K562 (cell line): ENCODE measurements at regions not wholly inside any gene's neighbourhood (a gene's known extent, or its start where the extent isn't known, plus 50 kb on each side); places are given as distances from the start of the nearest gene placed in this dataset.

Experiments used
- HNRNPLL ChIP-seq: fragments of 200-400 bp; formaldehyde crosslinking; IDR thresholded peaks from 2 replicates; pipeline ENCODE4 v1.6.1; 2017; ENCODE audit warnings: low read length, low read depth, mild to moderate bottlenecking; ENCODE audit not compliant: poor library complexity, severe bottlenecking
- JUN ChIP-seq, 2 experiments: sonication (generic) in 1 of 2; formaldehyde crosslinking in 1 of 2; IDR thresholded peaks; 2 replicates each; pipeline versions ENCODE4 v1.6.1 to v1.8.0; 2012 to 2022; ENCODE audit warnings: borderline replicate concordance in 2 of 2, mild to moderate bottlenecking in 2 of 2, improper control_type of control experiment in 1 of 2, low read depth in 1 of 2, low read length in 1 of 2, missing genetic modification reagents in 1 of 2
- L3MBTL2 ChIP-seq: fragments of 450-650 bp; IDR thresholded peaks from 2 replicates; pipeline ENCODE4 v1.6.1; 2016; ENCODE audit warnings: mild to moderate bottlenecking, moderate library complexity
- PCBP1 ChIP-seq: fragments of 200-400 bp; formaldehyde crosslinking; IDR thresholded peaks from 2 replicates; pipeline ENCODE4 v1.6.1; 2018; ENCODE audit warnings: mild to moderate bottlenecking, low read depth, low read length; ENCODE audit not compliant: poor library complexity, severe bottlenecking
- POLR2H ChIP-seq: IDR thresholded peaks from 2 replicates; pipeline ENCODE4 v1.6.1; 2016; ENCODE audit warnings: missing genetic modification characterization, low read depth, mild to moderate bottlenecking, control low read depth, missing compliant biosample characterization, moderate library complexity
- RHOXF2B ChIP-seq: fragments of 250-450 bp; sonication (Bioruptor Pico); conservative IDR thresholded peaks from 2 replicates; pipeline ENCODE4 v1.5.1; 2021
- SAFB ChIP-seq: fragments of 200-400 bp; formaldehyde crosslinking; IDR thresholded peaks from 2 replicates; pipeline ENCODE4 v1.6.1; 2017; ENCODE audit warnings: low read depth, low read length, borderline replicate concordance
- SIN3B ChIP-seq: fragments of 450-650 bp; IDR thresholded peaks from 2 replicates; pipeline ENCODE4 v1.6.1; 2017; ENCODE audit warnings: low read depth, mild to moderate bottlenecking, moderate library complexity
- ZNF239 ChIP-seq: fragments of 250-450 bp; sonication (Bioruptor Pico); IDR thresholded peaks from 2 replicates; pipeline ENCODE4 v1.4.0; 2020; ENCODE audit warnings: mild to moderate bottlenecking
- ZNF644 ChIP-seq: fragments of 200-800 bp; sonication (Bioruptor generic); IDR thresholded peaks from 2 replicates; pipeline ENCODE4 v1.6.1; 2016; ENCODE audit warnings: low read depth, missing genetic modification characterization, missing compliant biosample characterization
- ZNF75A ChIP-seq: fragments of 450-650 bp; formaldehyde crosslinking; IDR thresholded peaks from 2 replicates; pipeline ENCODE4 v1.4.0; 2020; ENCODE audit warnings: mild to moderate bottlenecking
- TF ChIP-seq, protein P1 (sequence below): fragments of 450-650 bp; formaldehyde crosslinking; IDR thresholded peaks from 2 replicates; pipeline ENCODE4 v1.4.0; 2020; ENCODE audit warnings: mild to moderate bottlenecking, moderate library complexity
- TF ChIP-seq, protein P2 (sequence below): fragments of 450-650 bp; IDR thresholded peaks from 2 replicates; pipeline ENCODE4 v1.6.1; 2016; ENCODE audit warnings: antibody characterized with exemption
- TF ChIP-seq, protein P3 (sequence below): sonication (generic); formaldehyde crosslinking; IDR thresholded peaks from 2 replicates; pipeline ENCODE4 v1.8.0; 2023; ENCODE audit warnings: missing genetic modification reagents, mild to moderate bottlenecking, borderline replicate concordance

DNA sequence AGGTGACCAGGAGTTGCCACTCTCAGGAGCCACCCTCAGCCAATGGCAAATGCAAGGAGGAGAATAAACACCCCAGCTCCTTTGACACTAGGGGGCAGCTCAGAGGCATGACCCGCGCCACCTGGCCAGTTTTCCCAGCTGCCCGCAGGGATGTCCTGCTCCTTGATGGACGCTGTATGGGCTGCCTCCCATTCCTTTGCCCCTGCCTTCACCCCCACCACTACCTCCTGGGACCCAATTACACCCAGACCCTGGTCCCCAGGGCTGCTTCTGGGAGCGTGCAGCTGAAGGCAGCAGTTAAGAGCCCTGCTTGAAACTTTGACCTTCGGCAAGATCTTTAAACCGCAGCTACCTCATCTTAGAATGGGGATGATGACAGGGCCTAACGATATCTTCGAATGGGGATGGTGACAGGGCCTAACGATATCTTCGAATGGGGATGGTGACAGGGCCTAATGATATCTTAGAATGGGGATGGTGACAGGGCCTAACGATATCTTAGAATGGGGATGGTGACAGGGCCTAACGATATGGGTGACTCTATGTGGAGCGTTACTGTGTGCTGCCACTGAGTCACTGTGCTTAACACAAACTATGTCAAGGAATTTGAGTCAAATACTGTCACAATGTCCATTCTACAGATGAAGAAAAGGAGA lies 163.0 kb upstream of the KAZN start (continued):
- TF ChIP-seq JUN (IDR thresholded peaks at IDR 0.05; ENCODE audit: borderline replicate concordance, low read depth, low read length) (peak; percentile 75; the same call in 1 of the 2 replicates), JUN (CRISPR knock-in tag; IDR thresholded peaks at IDR 0.05; ENCODE audit: borderline replicate concordance) (peak; percentile 64; the same call in 1 of the 2 replicates), PCBP1 (no peak), ZNF239 (CRISPR knock-in tag) (peak; percentile 64; the same call in 1 of the 2 replicates), ZNF644 (tag) (peak; percentile 64; the same call in 1 of the 2 replicates), SIN3B (no peak), SAFB (no peak), POLR2H (tag) (no peak), ZNF75A (CRISPR knock-in tag) (no peak), HNRNPLL (no peak), L3MBTL2 (peak; percentile 92), RHOXF2B (CRISPR knock-in tag) (no peak)
- TF ChIP-seq, protein P1, sequence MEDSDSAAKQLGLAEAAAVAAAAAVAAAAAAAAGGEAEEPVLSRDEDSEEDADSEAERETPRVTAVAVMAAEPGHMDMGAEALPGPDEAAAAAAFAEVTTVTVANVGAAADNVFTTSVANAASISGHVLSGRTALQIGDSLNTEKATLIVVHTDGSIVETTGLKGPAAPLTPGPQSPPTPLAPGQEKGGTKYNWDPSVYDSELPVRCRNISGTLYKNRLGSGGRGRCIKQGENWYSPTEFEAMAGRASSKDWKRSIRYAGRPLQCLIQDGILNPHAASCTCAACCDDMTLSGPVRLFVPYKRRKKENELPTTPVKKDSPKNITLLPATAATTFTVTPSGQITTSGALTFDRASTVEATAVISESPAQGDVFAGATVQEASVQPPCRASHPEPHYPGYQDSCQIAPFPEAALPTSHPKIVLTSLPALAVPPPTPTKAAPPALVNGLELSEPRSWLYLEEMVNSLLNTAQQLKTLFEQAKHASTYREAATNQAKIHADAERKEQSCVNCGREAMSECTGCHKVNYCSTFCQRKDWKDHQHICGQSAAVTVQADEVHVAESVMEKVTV (CRISPR knock-in tag): peak; percentile 52
- TF ChIP-seq, protein P2, sequence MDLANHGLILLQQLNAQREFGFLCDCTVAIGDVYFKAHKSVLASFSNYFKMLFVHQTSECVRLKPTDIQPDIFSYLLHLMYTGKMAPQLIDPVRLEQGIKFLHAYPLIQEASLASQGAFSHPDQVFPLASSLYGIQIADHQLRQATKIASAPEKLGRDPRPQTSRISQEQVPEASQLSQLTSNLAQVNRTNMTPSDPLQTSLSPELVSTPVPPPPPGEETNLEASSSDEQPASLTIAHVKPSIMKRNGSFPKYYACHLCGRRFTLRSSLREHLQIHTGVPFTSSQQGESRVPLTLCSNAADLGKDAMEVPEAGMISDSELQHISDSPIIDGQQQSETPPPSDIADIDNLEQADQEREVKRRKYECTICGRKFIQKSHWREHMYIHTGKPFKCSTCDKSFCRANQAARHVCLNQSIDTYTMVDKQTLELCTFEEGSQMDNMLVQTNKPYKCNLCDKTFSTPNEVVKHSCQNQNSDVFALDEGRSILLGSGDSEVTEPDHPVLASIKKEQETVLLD: 0 out of 2 replicates have a peak, but pooled peaks have one; percentile 31
- TF ChIP-seq, protein P3, sequence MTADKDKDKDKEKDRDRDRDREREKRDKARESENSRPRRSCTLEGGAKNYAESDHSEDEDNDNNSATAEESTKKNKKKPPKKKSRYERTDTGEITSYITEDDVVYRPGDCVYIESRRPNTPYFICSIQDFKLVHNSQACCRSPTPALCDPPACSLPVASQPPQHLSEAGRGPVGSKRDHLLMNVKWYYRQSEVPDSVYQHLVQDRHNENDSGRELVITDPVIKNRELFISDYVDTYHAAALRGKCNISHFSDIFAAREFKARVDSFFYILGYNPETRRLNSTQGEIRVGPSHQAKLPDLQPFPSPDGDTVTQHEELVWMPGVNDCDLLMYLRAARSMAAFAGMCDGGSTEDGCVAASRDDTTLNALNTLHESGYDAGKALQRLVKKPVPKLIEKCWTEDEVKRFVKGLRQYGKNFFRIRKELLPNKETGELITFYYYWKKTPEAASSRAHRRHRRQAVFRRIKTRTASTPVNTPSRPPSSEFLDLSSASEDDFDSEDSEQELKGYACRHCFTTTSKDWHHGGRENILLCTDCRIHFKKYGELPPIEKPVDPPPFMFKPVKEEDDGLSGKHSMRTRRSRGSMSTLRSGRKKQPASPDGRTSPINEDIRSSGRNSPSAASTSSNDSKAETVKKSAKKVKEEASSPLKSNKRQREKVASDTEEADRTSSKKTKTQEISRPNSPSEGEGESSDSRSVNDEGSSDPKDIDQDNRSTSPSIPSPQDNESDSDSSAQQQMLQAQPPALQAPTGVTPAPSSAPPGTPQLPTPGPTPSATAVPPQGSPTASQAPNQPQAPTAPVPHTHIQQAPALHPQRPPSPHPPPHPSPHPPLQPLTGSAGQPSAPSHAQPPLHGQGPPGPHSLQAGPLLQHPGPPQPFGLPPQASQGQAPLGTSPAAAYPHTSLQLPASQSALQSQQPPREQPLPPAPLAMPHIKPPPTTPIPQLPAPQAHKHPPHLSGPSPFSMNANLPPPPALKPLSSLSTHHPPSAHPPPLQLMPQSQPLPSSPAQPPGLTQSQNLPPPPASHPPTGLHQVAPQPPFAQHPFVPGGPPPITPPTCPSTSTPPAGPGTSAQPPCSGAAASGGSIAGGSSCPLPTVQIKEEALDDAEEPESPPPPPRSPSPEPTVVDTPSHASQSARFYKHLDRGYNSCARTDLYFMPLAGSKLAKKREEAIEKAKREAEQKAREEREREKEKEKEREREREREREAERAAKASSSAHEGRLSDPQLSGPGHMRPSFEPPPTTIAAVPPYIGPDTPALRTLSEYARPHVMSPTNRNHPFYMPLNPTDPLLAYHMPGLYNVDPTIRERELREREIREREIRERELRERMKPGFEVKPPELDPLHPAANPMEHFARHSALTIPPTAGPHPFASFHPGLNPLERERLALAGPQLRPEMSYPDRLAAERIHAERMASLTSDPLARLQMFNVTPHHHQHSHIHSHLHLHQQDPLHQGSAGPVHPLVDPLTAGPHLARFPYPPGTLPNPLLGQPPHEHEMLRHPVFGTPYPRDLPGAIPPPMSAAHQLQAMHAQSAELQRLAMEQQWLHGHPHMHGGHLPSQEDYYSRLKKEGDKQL (CRISPR knock-in tag): no peak
